RWPE1 (cell line): ENCODE measurements at regions not wholly inside any gene's neighbourhood (a gene's known extent, or its start where the extent isn't known, plus 50 kb on each side); places are given as distances from the start of the nearest gene placed in this dataset.

ENCODE experiments used
- CTCF ChIA-PET: fragments of 350-600 bp; sonication (Branson Sonifier 250); formaldehyde crosslinking; extraction: SDS; loops from one replicate; lab custom pipeline; 2021; lab: Yijun Ruan, JAX
- POLR2A ChIA-PET: fragments of 400-600 bp; formaldehyde crosslinking; extraction: SDS; loops from one replicate; lab custom pipeline; 2020; ENCODE audit warnings: antibody characterized with exemption; ENCODE audit not compliant: low non-redundant PET; lab: Yijun Ruan, JAX
- DNase-seq: peaks from one replicate; pipeline ENCODE4 v3.0.0; 2012; ENCODE audit warnings: low spot score
- H3K27ac ChIP-seq: fragments of 450-650 bp; 2 replicates; pipeline ENCODE4 v1.5.1; 2017
- TF ChIP-seq, protein P1 (sequence below): fragments of 450-650 bp; conservative IDR thresholded peaks from 2 replicates; pipeline ENCODE4 v1.5.1; 2017; ENCODE audit warnings: low read depth, mild to moderate bottlenecking

DNA sequence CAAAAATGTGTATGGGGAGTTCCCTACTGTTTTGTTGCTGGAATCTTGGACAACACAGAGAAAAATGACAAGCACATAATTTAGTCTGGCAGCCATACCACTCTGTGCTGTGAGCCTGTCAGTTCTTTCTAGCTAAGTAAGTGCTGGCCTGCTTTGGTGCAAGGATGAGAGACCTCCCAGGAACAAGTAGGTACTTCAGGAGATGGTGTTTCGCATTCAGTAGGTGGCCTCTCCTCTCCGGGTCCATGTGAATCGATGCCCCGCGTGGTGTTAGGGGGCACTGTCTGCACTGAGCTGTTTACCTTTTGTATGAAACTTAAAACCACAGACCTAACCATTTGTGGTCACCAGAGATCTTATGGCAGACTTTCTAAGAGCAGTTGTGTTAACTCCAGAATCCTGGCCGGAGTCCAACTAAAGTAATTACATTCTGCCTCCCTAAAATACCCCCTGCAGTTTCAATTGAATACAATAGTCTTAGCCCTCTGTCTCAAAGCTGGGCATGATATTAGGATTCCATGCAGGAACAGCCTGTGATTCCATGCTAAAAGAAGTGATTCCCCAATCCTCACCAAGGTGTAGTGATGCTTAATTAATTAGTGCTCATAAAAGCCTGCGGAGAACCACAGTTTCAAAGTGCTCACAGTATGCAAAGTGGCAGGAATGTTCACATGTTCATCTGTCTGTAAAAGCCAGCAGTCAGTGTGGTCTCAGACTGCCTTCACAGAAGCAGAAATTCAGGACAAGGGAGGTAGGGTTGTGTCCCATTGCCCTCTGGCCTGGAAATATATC is 64.2 kb downstream of the LLPH start:
- H3K27ac ChIP-seq = no peak overlapping the region
- TF ChIP-seq, protein P1, sequence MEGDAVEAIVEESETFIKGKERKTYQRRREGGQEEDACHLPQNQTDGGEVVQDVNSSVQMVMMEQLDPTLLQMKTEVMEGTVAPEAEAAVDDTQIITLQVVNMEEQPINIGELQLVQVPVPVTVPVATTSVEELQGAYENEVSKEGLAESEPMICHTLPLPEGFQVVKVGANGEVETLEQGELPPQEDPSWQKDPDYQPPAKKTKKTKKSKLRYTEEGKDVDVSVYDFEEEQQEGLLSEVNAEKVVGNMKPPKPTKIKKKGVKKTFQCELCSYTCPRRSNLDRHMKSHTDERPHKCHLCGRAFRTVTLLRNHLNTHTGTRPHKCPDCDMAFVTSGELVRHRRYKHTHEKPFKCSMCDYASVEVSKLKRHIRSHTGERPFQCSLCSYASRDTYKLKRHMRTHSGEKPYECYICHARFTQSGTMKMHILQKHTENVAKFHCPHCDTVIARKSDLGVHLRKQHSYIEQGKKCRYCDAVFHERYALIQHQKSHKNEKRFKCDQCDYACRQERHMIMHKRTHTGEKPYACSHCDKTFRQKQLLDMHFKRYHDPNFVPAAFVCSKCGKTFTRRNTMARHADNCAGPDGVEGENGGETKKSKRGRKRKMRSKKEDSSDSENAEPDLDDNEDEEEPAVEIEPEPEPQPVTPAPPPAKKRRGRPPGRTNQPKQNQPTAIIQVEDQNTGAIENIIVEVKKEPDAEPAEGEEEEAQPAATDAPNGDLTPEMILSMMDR = no peak
- no peak for DNase-seq
- ChIA-PET CTCF (no interaction called here), POLR2A (no interaction called here)

GRCh38 chr12:66065641-66066136 is 64.9 kb downstream of the LLPH start:
- no peak for DNase-seq
- no peak overlapping the region for H3K27ac ChIP-seq
- TF ChIP-seq, protein P1 = no peak
- POLR2A ChIA-PET = no interaction called here
- CTCF ChIA-PET = no interaction called here

DNA sequence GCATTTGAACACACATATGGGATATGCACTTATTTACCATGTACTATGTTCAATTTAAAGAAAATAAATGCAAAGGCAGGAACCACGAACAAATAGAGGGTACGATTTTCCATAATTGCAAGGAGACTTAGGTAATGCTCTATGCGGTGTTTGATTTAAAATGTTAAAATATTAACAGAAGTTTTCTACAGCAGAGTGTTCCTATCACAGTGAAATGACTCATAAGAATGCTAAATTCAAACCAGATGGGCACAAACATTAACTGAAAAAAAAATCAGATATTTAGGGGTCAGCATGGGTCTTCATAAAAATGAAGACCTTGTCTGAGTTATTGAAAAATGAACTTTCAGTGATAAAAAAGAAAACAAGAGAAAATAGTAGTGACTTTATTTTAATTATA is 65.4 kb downstream of the LLPH start:
- TF ChIP-seq, protein P1 = no peak
- ChIA-PET POLR2A (no interaction called here), CTCF (no interaction called here)
- DNase-seq = no peak
- H3K27ac ChIP-seq = no peak overlapping the region

DNA sequence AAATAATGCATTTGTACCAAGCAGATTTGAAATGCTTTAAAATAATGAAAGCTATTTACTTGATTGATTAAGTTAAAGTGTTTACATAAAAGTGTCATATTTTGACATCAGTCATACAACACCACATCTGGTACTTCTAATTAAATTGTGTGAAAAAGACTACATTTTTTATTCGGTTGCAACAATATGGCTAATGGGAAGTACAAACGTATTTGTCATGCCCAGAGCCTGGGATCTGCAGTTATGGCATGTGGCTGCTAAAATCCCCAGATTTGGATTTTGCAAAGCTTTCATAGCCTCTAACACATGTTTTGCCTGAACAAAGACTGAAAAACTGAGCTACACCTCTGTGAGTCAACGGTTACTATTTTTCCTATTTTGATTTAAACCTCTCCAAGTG is 66.6 kb downstream of the LLPH start:
- DNase-seq = no peak
- TF ChIP-seq, protein P1 = no peak
- H3K27ac ChIP-seq = no peak overlapping the region
- POLR2A ChIA-PET = no interaction called here
- CTCF ChIA-PET = no interaction called here

GRCh38 chr12:66062290-66062625 is 68.3 kb downstream of the LLPH start:
- POLR2A ChIA-PET = no interaction called here
- CTCF ChIA-PET = interaction anchor here (0.6 to 0.8 kb wide), 3 partner anchors 10 to 1851 kb away, joined by 3 to 9 read pairs (median 4); no protein-coding TSS in a partner anchor
- no peak overlapping the region for H3K27ac ChIP-seq
- DNase-seq = no peak
- TF ChIP-seq, protein P1 = no peak

DNA sequence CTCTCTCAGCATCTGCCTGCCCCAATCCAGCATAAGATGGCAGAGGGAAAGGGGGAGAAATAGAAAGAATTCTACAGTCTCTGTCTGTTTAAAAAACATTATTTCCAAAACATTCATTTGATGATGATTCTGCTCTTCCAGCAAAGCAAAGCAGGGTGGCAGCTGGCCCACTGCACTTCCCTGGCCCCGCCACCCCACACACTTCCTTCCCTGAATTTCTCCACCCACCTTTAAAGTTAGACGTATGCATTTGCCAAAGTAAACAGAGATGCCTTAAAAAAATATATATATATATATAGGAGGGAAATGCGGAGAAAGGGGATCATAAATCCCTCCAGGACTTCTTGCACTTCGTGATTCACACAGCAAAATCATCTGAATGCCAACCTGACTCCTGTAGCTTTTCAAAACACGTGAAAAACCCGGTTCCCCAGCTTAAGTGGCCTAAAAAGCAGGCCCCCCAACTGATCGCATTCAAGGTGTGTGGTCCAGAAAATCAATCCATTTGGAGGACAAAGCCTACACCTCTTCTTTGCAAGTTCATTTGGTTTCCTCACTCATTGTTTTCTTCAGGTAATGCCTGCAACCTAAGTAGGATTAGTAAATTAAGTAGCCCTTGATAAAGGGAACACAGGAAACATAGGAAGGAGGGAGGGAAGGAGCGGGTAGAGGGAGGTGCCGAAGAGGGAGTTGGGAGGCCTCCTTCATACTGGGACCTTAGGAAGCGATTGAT is 68.8 kb downstream of the LLPH start:
- no peak for DNase-seq
- TF ChIP-seq, protein P1 = no peak
- ChIA-PET POLR2A (no interaction called here), CTCF (interaction anchor here (0.6 to 0.9 kb wide), 4 partner anchors 11 to 1852 kb away, joined by 3 to 9 read pairs (median 4); no protein-coding TSS in a partner anchor)
- no peak overlapping the region for H3K27ac ChIP-seq
